Brain microvascular endothelial cell (primary cell): ENCODE measurements at regions not wholly inside any gene's neighbourhood (a gene's known extent, or its start where the extent isn't known, plus 50 kb on each side); places are given as distances from the start of the nearest gene placed in this dataset.
A peak's percentile ranks its signal among the peaks of the same experiment; 100 is the strongest.

Source experiments
- DNase-seq: peaks from one replicate; pipeline ENCODE4 v3.0.0-alpha.2; 2020
- H3K27ac ChIP-seq: fragments of 250-450 bp; sonication (Bioruptor Pico); 2 replicates; pipeline ENCODE4 v1.5.1; 2020; ENCODE audit warnings: mild to moderate bottlenecking, moderate library complexity
- H3K27me3 ChIP-seq: fragments of 250-450 bp; sonication (Bioruptor Pico); replicated peaks from 2 replicates; pipeline ENCODE4 v1.5.1; 2020; ENCODE audit warnings: mild to moderate bottlenecking
- H3K36me3 ChIP-seq: fragments of 250-450 bp; sonication (Bioruptor Pico); replicated peaks from 2 replicates; pipeline ENCODE4 v1.5.1; 2020; ENCODE audit warnings: mild to moderate bottlenecking
- H3K4me3 ChIP-seq: 2 replicates; pipeline ENCODE4 v1.5.1; 2011; ENCODE audit warnings: low read depth, mild to moderate bottlenecking, control low read depth, low read length, moderate library complexity
- in situ Hi-C: cut with HindIII; loops from 2 replicates; pipeline ENCODE4 v1.10.0; 2017; ENCODE audit warnings: low sequenced_read_pairs, low pct_ligation_motif_present
- TF ChIP-seq, protein P1 (sequence below): IDR thresholded peaks from 2 replicates; pipeline ENCODE4 v1.5.1; 2011; ENCODE audit warnings: low read depth, mild to moderate bottlenecking, moderate library complexity, low read length, control low read depth, inconsistent platforms; ENCODE audit errors: missing control alignments

DNA sequence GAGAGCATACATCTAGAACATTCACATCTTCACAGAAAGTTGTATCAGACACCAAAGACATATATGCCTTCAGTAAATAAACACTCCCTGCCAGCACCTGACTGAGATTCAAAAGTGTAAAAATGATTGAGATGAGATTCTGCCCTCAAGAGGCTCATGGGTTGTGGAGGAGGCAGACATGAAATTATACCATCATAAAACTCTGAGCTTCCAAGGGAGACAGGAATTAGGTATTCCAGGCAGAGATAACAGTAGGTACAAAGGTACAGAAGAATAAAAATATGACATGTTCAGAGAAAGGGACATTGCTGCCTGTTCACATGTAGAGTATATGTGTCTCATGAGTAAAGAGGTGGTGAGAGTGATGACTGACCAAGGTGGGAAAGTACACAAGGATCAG, 322.3 kb downstream of the OSR1 start:
- no peaks in the 10 kb centered on the region for H3K36me3 ChIP-seq
- no peak for DNase-seq
- in situ Hi-C loops: no loop called here
- H3K4me3 ChIP-seq: no peak overlapping the region
- H3K27ac ChIP-seq: no peak overlapping the region
- TF ChIP-seq, protein P1, sequence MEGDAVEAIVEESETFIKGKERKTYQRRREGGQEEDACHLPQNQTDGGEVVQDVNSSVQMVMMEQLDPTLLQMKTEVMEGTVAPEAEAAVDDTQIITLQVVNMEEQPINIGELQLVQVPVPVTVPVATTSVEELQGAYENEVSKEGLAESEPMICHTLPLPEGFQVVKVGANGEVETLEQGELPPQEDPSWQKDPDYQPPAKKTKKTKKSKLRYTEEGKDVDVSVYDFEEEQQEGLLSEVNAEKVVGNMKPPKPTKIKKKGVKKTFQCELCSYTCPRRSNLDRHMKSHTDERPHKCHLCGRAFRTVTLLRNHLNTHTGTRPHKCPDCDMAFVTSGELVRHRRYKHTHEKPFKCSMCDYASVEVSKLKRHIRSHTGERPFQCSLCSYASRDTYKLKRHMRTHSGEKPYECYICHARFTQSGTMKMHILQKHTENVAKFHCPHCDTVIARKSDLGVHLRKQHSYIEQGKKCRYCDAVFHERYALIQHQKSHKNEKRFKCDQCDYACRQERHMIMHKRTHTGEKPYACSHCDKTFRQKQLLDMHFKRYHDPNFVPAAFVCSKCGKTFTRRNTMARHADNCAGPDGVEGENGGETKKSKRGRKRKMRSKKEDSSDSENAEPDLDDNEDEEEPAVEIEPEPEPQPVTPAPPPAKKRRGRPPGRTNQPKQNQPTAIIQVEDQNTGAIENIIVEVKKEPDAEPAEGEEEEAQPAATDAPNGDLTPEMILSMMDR: no peak
- no peaks in the 10 kb centered on the region for H3K27me3 ChIP-seq

DNA sequence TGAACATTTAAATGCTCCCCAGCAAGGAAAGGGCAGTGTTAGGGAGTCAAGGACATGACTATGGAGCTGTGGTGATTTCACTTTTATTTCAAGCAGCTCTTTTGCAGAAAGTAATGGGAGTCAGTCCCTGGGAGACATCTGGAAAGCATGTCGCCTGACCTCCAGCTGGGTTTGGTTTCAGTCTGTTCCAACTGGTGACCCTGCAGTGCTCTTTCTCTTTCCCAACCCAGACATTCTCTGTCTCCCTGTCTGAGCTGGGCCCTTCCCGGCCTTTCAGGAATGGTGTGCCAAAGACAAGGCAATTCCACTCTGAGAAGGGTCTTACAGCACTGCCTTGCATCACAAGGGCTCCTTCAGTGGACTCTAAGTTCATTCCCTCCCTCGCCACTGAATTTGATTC, 323.2 kb downstream of the OSR1 start:
- TF ChIP-seq, protein P1: no peak
- peak; percentile 77 for DNase-seq
- H3K4me3 ChIP-seq: no peak overlapping the region
- H3K36me3 ChIP-seq: no peaks in the 10 kb centered on the region
- H3K27me3 ChIP-seq: no peaks in the 10 kb centered on the region
- in situ Hi-C loops: no loop called here
- H3K27ac ChIP-seq: peak overlapping the region; percentile 47

- no peak overlapping the region for H3K4me3 ChIP-seq
- TF ChIP-seq, protein P1: no peak
- H3K27me3 ChIP-seq: no peaks in the 10 kb centered on the region
- DNase-seq: no peak
- in situ Hi-C loops: no loop called here
- H3K27ac ChIP-seq: no peak overlapping the region
- H3K36me3 ChIP-seq: no peaks in the 10 kb centered on the region
These were observed 325.2 kb downstream of the OSR1 start for GRCh38 chr2:19033240-19033639.

GRCh38 chr2:19031642-19032041, 326.8 kb downstream of the OSR1 start:
- H3K36me3 ChIP-seq: no peaks in the 10 kb centered on the region
- no peak overlapping the region for H3K4me3 ChIP-seq
- no peaks in the 10 kb centered on the region for H3K27me3 ChIP-seq
- DNase-seq: no peak
- TF ChIP-seq, protein P1: no peak
- in situ Hi-C loops: no loop called here
- H3K27ac ChIP-seq: no peak overlapping the region

DNA sequence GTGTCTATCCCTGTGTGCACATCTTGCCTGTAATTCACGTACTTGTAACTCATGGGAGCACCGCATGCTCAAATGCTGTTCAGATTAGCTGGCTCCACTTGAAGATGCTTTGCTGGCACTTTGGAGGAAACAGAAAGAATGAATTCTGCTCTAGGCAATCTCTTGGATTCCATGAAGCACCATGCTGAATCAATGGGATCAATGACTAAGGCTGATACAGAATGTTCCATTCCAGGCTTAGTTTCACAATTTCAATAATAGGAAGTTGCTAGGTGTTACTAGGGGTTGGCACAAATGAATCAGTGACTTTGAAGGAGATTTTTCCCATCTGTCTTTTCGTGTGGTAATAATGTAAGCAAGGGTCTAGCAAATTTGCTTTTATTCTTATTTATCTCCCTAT, 328.8 kb downstream of the OSR1 start:
- in situ Hi-C loops: no loop called here
- Histone ChIP-seq H3K27ac (no peak overlapping the region), H3K27me3 (no peaks in the 10 kb centered on the region), H3K4me3 (no peak overlapping the region), H3K36me3 (no peaks in the 10 kb centered on the region)
- no peak for DNase-seq
- TF ChIP-seq, protein P1: no peak

GRCh38 chr2:19028587-19029375, 329.6 kb downstream of the OSR1 start:
- Histone ChIP-seq H3K27me3 (no peaks in the 10 kb centered on the region), H3K27ac (no peak overlapping the region), H3K36me3 (no peaks in the 10 kb centered on the region), H3K4me3 (no peak overlapping the region)
- in situ Hi-C loops: no loop called here
- TF ChIP-seq, protein P1: no peak
- no peak for DNase-seq
